Lung (tissue), 11 donors: ENCODE measurements at regions not wholly inside any gene's neighbourhood (a gene's known extent, or its start where the extent isn't known, plus 50 kb on each side); places are given as distances from the start of the nearest gene placed in this dataset.

ENCODE experiments used
- ATAC-seq: fragments of 200-7000 bp; cut with Tn5 transposase; one replicate; pipeline ENCODE4 v1.9.1; 2020; ENCODE audit warnings: moderate number of reproducible peaks; ENCODE audit not compliant: insufficient read depth, low FRiP score
- DNase-seq, 3 donors: peaks; one replicate each; pipeline ENCODE4 v3.0.0-alpha.2; 2013 to 2017
- H3K27ac ChIP-seq, 2 donors: one replicate each; pipeline ENCODE4 v1.5.1; 2013; ENCODE audit warnings: mild to moderate bottlenecking in 2 of 2, moderate library complexity in 2 of 2, control low read depth in 1 of 2, inconsistent platforms in 1 of 2, low read depth in 1 of 2, low read length in 1 of 2
- H3K27me3 ChIP-seq, 3 donors: one replicate each; pipeline ENCODE4 v1.5.1; 2013; ENCODE audit warnings: low read length in 2 of 3; ENCODE audit not compliant: control insufficient read depth in 3 of 3, insufficient read depth in 3 of 3
- H3K36me3 ChIP-seq, 4 donors: one replicate each; pipeline ENCODE4 v1.5.1; 2013; ENCODE audit warnings: low read length in 4 of 4, mild to moderate bottlenecking in 1 of 4, moderate library complexity in 1 of 4; ENCODE audit not compliant: control insufficient read depth in 4 of 4, insufficient read depth in 4 of 4
- H3K4me1 ChIP-seq, 5 donors: one replicate each; pipeline ENCODE4 v1.5.1; 2013; ENCODE audit warnings: low read length in 5 of 5, mild to moderate bottlenecking in 2 of 5, moderate library complexity in 1 of 5; ENCODE audit not compliant: control insufficient read depth in 5 of 5, insufficient read depth in 5 of 5
- H3K4me3 ChIP-seq: one replicate; pipeline ENCODE4 v1.5.1; 2013; ENCODE audit warnings: mild to moderate bottlenecking, control low read depth, moderate library complexity
- H3K9ac ChIP-seq, 2 donors: one replicate each; pipeline ENCODE4 v1.5.1; 2013; ENCODE audit warnings: low read length in 2 of 2, control low read depth in 1 of 2; ENCODE audit not compliant: insufficient read depth in 1 of 2
- H3K9me3 ChIP-seq, 4 donors: one replicate each; pipeline ENCODE4 v1.5.1; 2013; ENCODE audit warnings: low read length in 3 of 4, mild to moderate bottlenecking in 1 of 4, moderate library complexity in 1 of 4; ENCODE audit not compliant: control insufficient read depth in 4 of 4, insufficient read depth in 3 of 4
- WGBS, 2 donors: extraction: QIAGEN DNeasy Blood & Tissue Kit; methylation state at CpG; one replicate each; pipeline ENCODE4 v1.1.7; 2013; 5-methylcytosine and 5-hydroxymethylcytosine counted together
- TF ChIP-seq, protein P1 (sequence below): IDR thresholded peaks from 2 replicates; pipeline ENCODE4 v1.5.1; 2012; ENCODE audit warnings: mild to moderate bottlenecking; ENCODE audit errors: control extremely low read depth, extremely low read depth
- donor health status: control.
- donor health status: control.
- donor health status: Bipolar disorder and iron deficiency.
- donor health status: healthy.
- donor health status: DM: yes; HTN: yes; CAD: no.

DNA sequence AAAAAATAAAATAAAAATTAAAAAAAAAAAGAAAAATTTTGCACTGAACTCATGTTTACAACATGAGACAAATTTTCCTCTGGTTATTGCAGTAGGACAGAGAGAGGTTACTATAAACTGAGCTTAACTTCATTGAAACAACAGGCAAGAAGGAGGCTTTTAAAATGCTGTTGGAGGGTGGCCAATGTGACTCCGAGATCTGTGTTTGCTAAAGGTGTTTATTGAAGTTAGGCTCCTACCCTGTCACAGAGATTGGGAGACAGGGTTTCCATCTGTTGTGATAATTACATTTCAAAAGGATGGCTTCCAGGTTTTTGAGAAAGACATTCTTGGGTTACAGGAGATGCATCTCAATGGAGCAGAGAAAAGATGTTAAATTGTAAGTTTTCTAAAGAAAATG lies 370.5 kb upstream of the HS3ST1 start:
- DNase-seq (no peak), ATAC-seq (no peak)
- 66 to 73% methylated on average over 1 of the region's 1 CpG for WGBS, 2 donors
- Histone ChIP-seq H3K4me3 (no peak overlapping the region), H3K9me3 (no peaks in the 10 kb centered on the region), H3K9ac (no peak overlapping the region), H3K27ac (no peak overlapping the region), H3K4me1 (no peaks in the 10 kb centered on the region), H3K27me3 (no peaks in the 10 kb centered on the region), H3K36me3 (no peaks in the 10 kb centered on the region)
- TF ChIP-seq, protein P1, sequence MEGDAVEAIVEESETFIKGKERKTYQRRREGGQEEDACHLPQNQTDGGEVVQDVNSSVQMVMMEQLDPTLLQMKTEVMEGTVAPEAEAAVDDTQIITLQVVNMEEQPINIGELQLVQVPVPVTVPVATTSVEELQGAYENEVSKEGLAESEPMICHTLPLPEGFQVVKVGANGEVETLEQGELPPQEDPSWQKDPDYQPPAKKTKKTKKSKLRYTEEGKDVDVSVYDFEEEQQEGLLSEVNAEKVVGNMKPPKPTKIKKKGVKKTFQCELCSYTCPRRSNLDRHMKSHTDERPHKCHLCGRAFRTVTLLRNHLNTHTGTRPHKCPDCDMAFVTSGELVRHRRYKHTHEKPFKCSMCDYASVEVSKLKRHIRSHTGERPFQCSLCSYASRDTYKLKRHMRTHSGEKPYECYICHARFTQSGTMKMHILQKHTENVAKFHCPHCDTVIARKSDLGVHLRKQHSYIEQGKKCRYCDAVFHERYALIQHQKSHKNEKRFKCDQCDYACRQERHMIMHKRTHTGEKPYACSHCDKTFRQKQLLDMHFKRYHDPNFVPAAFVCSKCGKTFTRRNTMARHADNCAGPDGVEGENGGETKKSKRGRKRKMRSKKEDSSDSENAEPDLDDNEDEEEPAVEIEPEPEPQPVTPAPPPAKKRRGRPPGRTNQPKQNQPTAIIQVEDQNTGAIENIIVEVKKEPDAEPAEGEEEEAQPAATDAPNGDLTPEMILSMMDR: no peak

DNA sequence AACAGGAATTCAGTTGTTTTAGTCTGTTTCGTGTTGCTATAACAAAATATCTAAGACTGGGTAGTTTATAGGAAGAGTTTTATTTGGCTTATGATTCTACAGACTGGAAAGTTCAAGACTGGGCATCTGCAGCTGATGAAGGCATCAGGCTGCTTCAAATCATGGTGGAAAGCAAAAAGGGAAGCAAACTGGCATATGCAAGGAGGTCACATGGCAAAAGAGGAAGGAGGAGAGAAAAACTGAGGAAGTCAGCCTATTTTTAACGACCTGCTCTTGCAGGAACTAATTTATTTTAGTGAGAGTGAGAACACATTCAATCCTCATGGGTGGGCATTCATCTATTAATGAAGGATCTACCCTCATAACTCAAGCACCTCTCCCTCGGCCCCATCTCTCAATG lies 363.1 kb upstream of the HS3ST1 start:
- H3K27me3 ChIP-seq: no peaks in the 10 kb centered on the region
- no peak overlapping the region for H3K27ac ChIP-seq
- no peaks in the 10 kb centered on the region for H3K4me1 ChIP-seq
- WGBS, 2 donors: 65 to 73% methylated on average over 3 of the region's 3 CpGs
- H3K4me3 ChIP-seq: no peak overlapping the region
- ATAC-seq: no peak
- H3K36me3 ChIP-seq: no peaks in the 10 kb centered on the region
- H3K9me3 ChIP-seq: no peaks in the 10 kb centered on the region
- no peak for DNase-seq
- no peak overlapping the region for H3K9ac ChIP-seq
- TF ChIP-seq, protein P1: no peak

DNA sequence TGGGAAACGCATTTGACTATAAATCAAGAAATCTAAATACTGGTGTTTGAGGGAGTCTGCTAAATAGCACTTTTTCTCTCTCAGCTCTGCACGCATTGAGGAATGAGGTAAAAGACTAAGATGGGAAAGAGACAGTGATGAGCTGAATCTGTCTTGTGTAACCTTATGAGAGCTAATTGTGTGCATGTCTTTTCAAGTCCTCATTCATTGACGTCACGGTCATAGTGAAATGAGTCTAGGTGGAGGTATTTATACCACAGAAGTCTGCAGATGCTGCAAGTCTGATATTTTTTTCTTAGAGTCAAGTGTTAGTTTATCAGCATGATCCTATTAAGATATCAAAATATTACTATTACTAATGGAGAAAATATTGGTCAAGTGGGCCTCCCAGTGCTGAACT lies 361.5 kb upstream of the HS3ST1 start:
- Histone ChIP-seq H3K27ac (no peak overlapping the region), H3K4me3 (no peak overlapping the region), H3K27me3 (no peaks in the 10 kb centered on the region), H3K9ac (no peak overlapping the region), H3K36me3 (no peaks in the 10 kb centered on the region), H3K4me1 (no peaks in the 10 kb centered on the region), H3K9me3 (no peaks in the 10 kb centered on the region)
- DNase-seq: no peak
- TF ChIP-seq, protein P1: no peak
- ATAC-seq: no peak
- 96% methylated on average over 4 of the region's 4 CpGs for WGBS, 2 donors

DNA sequence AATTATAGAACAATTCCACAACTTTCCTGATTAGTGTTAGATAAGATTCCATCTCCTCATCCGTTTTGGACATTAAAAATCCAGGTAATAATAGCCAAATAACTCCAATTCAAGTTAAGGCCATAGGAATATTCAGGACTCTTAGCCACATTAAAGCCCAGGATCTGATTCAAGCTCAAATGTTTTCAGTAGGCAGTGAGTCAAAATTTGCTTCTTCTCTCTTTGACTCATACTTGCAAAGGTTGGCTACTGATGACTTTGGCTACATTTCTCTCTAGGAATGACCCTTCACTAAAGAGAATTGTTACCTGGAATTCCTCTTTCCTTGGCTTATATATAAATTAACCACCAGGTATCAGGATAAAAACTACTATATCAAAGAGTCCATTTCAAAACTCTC lies 354.9 kb upstream of the HS3ST1 start:
- WGBS, 2 donors: 61 to 74% methylated on average over 1 of the region's 1 CpG
- ATAC-seq (no peak), DNase-seq (no peak)
- H3K4me3 ChIP-seq: no peak overlapping the region
- no peaks in the 10 kb centered on the region for H3K9me3 ChIP-seq
- no peaks in the 10 kb centered on the region for H3K4me1 ChIP-seq
- H3K9ac ChIP-seq: no peak overlapping the region
- H3K27me3 ChIP-seq: no peaks in the 10 kb centered on the region
- no peaks in the 10 kb centered on the region for H3K36me3 ChIP-seq
- H3K27ac ChIP-seq: no peak overlapping the region
- TF ChIP-seq, protein P1: no peak
